Activated CD8-positive, alpha-beta memory T cell treated with anti-CD3 and anti-CD28 coated beads for 4 hours (primary cell): ENCODE measurements at regions not wholly inside any gene's neighbourhood (a gene's known extent, or its start where the extent isn't known, plus 50 kb on each side); places are given as distances from the start of the nearest gene placed in this dataset.
A peak's percentile ranks its signal among the peaks of the same experiment; 100 is the strongest.

Experiments used
- DNase-seq, 2 donors: peaks; one replicate each; pipeline ENCODE4 v3.0.0-alpha.2; 2020; ENCODE audit warnings: low read depth in 2 of 2

- no peak for DNase-seq
Measured at GRCh38 chrX:51798701-51799100, 55.5 kb downstream of the GSPT2 start.

- peak; percentile 28 to 30 for DNase-seq
Measured at GRCh38 chrX:51802917-51803688, 59.9 kb downstream of the GSPT2 start.

- DNase-seq = no peak
Measured at GRCh38 chrX:51803833-51804232, 60.6 kb downstream of the GSPT2 start.

GRCh38 chrX:51804741-51805140 lies 61.5 kb downstream of the GSPT2 start:
- DNase-seq = no peak

GRCh38 chrX:51813886-51814460 lies 70.7 kb downstream of the GSPT2 start:
- DNase-seq = no peak

- no peak for DNase-seq
Measured at GRCh38 chrX:51824061-51824460, 69.4 kb upstream of the MAGED1 start.

GRCh38 chrX:51825436-51825835 lies 68.0 kb upstream of the MAGED1 start:
- no peak for DNase-seq

GRCh38 chrX:51834076-51834475 lies 59.3 kb upstream of the MAGED1 start:
- no peak for DNase-seq

GRCh38 chrX:51836823-51837222 lies 56.6 kb upstream of the MAGED1 start:
- no peak for DNase-seq

- no peak for DNase-seq
Measured at GRCh38 chrX:51837451-51837850, 56.0 kb upstream of the MAGED1 start.

GRCh38 chrX:51837921-51838320 lies 55.5 kb upstream of the MAGED1 start:
- DNase-seq = no peak
